NCI-H1417 treated with DMSO at 0.1 percent for 48 hours (cell line): ENCODE measurements at regions not wholly inside any gene's neighbourhood (a gene's known extent, or its start where the extent isn't known, plus 50 kb on each side); places are given as distances from the start of the nearest gene placed in this dataset.
A peak's percentile ranks its signal among the peaks of the same experiment; 100 is the strongest.
"Not testable (repeated sequence)": the region's sequence is repeated elsewhere in the genome, so short reads cannot be mapped to it uniquely, and the experiment has no call there.

Experiments used
- DNase-seq: peaks from one replicate; lab custom pipeline; 2025; lab: John Stamatoyannopoulos, UW

DNA sequence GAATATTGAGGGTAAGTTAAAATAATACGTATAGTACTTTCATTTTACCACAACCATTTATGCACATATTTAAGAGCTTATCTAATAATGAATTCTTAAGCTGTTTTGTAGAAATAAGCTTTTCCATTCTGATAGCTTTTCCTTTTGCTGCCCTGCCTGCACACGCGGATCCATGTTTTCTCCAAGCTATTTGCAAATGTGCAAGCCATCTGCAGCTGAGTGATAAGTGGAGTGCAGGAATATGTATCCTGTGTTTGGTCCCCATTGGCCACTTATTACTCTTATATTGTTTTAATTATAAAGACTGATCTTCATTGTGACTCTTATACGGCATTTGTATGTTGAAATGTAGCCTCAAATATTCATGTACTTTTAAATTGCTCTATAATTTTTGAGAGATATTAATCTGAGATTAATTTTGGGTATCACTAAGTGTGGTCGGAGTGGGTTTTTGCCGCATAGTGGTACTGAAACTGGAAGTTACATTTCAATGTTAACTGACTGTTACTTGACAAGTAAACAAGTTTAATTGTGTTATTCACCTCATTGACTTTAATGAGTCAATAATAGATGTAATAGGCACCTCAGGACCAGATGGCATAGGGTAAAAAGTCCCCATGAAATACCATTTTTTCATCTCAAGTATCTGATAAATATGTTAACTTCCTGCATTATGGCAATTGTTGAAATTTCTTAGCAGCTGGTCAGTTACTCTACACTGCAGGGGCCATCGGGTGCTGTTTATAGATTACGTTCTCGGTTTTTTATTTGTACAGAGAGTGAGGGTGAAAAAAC is 1567.4 kb downstream of the EFNB2 start:
- peak; percentile 21 for DNase-seq

DNA sequence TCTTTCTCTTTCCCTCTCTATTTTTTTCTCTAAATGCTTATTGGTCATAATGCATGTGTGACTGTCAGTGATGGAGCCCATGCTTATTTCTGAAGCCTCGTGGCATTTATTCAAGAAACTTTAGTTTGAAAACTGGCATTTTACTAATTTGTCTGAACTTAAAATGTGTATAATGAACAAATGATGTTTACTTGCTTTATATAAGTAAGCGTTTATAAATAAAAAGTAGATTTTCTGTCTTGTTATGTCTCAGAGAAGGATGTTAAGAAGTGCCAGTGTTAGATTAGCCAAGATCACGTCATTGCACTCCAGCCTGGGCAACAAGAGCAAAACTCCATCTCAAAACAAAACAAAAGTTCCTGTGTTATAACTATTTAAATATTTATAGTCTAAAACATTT is 1568.1 kb downstream of the EFNB2 start:
- DNase-seq: no peak

DNA sequence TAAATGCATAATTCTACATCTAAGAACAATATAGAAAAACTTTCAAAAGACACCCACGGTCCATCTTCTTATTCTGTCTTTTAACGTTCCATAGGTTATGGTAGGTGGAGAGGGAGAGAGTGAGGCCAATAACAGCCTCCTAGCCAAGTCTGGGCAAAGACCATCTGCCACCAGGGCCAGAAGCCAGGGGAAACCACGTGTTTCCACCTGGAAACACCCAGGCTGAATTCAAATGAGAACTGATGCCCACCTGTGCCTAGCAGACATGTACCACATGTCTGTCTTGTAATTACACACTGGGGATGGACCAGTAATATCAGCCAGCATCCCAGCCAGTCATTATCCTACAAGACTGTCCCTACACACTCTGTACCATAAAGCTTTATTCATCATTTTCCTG is 1573.1 kb downstream of the EFNB2 start:
- DNase-seq: no peak

DNA sequence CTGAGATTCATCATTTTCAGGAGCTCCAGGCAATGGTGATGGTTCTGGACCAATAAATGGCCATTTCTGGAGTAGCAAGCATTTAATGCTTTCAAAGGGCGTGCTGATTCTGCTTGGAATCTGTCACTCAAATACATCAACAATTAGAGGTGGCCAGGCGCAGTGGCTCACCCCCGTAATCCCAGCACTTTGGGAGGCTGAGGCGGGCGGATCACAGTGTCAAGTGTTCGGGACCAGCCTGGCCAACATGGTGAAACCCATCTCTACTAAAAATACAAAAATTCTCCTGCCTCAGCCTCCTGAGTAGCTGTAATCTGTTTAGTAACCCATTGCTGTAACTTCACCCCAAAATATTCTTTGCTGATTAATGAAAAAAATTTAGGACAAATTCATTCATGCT is 1574.2 kb downstream of the EFNB2 start:
- no peak for DNase-seq

DNA sequence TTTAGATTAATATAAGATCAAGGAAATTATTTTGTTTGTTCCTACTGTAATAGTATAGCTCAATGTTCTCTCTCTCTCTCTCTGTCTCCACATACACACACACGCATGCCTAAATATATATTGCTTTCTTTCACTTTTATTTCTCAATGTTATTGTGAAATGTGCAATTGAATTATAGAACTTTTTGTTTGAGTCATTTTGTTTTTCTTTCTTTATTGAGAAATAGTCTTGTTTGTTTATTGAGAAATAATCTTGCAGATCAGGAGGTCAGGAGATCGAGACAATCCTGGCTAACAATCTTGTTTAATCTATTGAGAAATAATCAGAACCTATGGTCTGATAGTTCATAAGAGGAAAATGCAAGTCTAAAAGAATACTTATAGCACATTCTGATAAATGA is 1581.3 kb downstream of the EFNB2 start:
- DNase-seq: no peak

DNA sequence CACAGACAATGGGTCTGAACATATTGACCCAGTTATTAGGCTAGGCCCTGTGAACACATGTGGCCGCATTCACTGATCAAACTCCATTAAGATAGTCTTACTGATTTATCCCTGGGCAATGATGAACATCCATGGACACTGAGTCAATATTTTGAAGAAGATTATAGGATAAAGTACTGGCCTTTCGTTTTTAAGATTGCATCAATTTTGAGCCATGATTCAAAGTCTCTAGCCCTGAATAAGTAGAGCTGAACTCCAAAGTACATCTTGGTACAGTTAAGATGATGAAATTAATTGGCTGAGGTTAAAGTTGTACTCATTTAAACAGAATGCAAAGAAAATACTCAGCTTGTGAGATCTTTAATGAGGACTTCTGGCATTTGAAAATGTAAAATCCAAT is 1581.9 kb downstream of the EFNB2 start:
- no peak for DNase-seq

DNA sequence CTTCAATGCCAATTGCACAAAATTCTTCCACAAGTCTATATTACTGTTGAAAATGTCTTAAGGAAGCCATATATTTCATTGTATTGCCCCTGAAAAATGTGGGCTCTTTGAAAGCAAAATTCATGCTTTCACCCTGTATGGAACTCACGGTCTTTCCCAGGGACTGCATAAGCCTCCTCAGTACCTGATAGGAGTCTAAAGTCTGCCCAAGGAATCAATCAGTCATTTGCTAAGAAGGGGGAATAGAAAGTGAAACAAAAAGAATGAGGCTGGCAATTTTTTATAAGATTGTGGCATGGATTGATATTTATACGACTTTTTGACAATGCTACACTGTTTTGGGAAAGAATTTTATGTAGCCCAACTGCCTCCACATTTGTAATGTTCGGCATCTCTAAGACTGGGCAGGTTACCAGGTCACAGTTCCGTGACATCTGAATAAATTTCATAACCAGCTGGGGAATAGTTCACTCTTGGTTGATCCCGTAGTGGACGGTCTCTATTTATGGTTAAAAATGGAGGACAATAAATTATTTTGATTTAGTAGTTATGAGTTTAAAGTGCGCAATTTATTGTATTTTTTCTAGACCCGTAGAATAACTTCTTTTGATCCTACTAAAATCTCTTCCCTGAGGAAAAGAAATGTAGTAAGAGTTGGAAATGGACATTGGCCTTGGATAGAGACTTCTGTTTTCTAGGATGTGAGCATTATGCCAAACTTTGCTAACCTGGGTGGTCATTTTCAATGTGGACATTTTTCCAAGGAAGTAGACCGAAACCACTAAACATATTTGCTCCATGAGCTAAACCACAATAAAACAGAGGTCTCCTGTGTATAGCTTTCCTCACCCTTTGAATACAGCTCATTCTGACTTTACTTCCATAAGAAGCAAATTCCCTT is 1585.4 kb downstream of the EFNB2 start:
- no peak for DNase-seq

DNA sequence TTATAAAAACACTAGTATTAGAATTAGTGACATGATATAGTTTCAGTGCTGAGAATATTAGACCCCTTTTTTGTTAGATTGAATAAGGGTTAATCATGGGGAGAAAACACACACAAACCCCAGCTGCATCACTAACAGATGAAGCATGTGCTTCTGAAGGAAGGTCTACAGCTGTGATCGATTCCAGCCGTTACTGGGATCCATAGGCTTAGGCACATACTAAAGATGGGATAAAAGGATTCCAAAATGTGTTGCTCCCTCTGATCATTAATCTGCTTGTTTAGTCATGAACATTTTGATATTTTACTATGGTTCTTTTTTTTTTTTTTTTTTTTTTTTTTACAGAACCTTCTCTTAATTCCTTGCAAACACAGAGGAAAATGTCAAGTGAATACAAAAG is 1591.3 kb downstream of the EFNB2 start:
- no peak for DNase-seq

DNA sequence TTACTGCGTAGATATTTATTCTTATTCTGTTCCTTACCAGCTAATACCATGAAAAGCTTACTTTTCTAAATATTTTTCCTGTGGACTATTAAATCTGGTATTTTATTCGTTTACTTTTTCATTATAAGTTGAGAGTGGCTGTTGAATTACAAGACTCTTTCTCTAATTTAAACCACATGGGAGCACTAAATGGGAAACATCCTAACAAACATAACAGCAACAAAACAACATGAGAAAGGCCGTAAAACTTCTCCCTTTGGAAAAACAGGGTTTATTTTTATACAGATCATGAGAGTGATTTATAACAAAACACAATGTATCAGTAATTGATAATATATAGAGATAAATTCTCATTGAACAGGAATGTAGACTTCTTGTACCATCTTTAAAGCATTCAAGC is 1592.1 kb downstream of the EFNB2 start:
- DNase-seq: no peak

DNA sequence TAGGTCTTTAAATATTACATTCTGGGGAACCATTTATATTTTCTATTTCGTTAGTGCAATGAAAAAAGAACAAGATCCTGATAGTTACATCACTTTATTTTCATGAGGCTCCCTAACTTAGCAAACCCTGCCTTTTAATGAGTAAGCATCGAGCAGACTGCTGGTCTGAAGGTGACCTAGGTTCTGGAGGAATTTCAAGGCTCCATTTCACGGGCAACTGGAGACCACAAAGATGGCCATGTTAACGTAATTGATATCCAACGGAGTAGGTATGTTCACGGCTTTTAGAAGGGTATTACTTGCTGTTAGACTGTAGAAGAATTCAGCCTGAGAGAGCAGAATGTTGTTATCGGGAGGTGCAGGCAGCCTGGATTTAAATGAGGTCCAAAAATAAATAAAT is 1597.6 kb downstream of the EFNB2 start:
- DNase-seq: no peak

DNA sequence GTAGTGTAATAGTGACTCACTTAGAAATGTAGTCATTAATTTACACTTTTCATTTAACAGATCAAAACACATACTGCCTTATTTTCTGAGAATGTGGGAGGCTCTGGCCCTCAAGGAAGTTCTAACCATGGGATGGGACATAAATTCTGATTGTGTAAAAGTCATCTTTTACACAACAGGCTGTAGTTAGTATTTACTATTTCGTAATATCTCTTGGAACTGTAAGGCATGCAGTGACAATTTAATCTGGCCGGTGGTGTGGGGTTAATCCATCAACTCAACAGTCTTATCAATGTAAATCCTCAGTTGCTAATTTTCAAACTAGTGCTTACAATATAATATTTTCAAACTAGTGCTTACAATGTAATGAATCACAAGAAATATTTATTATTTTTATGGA is 1599.2 kb downstream of the EFNB2 start:
- no peak for DNase-seq

DNA sequence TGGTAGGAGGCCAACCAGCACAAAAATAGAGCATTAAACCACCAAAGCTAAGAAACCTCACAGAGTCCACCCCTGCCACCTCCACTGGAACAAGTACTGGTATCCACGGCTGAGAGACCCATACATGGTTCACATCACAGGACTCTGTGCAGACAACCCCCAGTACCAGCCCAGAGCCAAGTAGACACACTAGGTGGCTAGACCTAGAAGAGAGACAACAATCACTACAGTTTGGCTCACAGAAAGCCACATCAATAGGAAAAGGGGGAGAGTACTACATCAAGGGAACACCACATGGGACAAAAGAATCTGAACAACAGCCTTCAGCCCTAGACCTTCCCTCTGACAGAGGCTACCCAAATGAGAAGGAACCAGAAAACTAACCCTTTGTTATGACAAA is 1614.9 kb downstream of the EFNB2 start:
- DNase-seq: not testable (repeated sequence)

DNA sequence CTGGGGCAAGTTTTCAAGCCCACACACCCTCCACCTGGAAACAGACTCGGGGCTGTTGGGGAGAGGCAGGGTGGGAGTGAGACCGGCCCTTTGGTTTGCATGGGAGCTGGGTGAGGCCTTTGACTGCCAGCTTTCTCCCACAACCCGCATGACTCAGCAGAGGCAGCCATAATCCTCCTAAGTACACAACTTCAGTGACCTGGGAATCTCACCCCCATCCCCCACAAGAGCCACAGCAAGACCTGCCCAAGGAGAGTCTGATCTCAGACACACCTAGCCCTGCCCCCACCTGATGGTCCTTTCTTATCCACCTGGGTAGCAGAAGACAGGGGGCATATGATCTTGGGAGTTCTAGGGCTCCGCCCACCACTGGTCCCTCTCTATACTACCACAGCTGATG is 1615.4 kb downstream of the EFNB2 start:
- DNase-seq: no peak

DNA sequence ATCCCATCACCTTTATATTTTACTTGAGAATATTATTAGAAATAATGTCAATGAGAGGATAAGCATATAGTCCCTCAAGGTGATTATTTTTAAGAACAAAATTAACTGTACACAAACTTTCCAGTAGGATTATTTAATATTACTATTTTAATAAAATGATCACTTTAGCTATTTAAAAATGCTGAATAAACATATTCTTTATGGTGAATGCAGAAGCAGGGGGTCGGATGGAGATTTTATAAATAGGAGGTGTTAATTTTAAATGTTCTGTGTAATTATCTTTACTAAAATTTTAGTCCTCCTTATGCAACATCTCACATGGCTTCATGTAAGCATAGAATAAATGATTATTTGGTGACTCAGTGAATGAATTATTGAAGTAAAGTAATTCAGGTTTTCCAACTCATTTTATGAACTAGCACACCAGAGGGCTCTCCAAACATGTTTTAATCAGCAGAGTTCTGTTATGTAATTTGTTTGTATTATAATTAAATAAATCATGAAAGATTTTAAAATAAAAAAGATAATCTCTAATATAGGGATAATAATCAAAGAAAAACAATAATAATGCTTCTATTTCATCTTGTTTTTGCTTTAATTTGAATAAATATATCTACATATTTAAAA is 1635.2 kb downstream of the EFNB2 start:
- DNase-seq: no peak

DNA sequence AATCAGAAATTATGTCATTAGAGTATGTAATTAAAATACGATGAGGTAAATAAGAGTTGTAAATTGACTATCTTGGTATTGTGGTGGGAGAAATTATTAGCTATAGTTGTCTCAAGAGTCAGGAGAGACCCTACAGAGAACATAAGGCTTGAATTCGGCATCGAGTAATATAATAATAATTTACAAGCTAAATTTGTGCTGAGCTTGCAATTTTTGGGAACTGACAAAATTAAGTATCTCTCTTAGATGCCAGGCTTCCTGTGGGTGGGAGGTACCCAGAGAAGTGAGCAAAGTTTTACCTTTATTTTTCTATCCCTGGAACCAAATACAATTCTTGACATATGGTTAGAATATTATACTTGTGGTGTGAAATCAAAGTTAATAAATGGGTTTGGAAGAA is 1637.0 kb downstream of the EFNB2 start:
- DNase-seq: no peak

DNA sequence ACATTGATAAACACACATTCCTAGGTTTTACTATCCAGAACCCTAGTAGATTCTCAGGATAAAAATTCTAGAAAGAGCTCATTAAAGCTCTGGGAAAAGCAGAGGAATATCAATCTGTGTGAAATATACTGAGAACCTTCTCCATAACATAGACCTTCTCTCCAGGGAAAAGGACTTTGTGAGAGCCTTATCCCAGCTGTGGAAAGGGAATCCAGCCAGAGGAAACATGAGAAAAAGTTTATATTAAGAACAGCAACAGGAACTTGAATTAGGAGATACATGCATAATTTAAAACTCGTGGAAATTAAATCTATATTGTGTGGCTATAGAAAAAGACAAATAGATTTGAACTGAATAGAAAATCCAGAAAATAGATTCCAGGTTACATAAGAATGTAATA is 1639.9 kb downstream of the EFNB2 start:
- DNase-seq: no peak

DNA sequence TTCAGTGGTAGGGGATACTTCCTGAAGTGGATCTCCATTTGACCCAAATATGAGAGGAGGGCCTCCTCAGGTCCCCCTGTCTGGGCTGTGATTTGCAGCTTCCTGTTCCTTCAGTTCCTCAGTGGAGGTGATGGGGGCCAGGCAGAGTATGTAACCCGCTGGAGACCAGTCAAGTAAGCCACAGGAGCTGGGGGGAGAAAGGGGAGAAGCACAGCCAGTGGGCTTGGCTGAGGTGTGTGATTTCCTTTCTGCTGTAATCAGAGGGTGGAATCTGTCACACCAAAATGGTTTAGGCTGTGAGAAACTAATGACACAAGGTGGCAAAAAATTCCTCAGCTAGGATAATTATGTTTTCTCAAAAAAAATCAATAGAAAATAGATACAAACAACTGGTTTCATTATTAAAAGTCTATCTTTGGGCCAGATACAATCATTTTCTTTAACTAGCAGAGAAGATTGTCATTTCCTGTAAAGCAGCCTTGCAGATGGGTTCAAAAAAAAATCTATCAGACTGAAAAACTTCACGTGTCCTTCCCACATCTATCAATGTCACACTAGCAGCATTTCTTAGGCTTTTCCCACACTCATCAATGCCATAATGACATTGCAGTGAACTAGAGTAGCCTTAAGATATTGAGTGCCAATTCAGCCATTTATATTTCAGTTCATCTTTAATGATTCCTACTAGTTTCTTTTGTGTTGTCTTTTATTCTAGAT is 1660.3 kb downstream of the EFNB2 start:
- no peak for DNase-seq

DNA sequence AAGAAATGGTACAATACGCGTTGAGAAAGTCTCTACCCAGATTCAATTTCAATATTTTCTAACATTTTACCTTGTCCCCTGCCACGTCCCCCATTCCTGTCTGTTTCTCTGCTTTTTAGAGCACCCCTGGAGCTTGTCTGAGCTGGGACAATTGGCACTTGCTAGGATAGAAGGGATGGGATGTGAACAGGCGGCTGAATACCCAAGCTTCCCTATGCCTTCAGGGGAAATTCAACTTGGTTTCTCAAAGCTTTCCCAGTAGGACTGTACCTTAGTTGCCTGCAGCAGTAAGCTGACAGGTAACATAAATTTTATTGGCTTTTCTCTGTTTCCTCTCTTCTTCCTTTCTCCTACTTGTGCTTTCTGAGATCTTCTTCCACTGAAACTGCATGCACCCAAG is 1663.3 kb downstream of the EFNB2 start:
- no peak for DNase-seq

DNA sequence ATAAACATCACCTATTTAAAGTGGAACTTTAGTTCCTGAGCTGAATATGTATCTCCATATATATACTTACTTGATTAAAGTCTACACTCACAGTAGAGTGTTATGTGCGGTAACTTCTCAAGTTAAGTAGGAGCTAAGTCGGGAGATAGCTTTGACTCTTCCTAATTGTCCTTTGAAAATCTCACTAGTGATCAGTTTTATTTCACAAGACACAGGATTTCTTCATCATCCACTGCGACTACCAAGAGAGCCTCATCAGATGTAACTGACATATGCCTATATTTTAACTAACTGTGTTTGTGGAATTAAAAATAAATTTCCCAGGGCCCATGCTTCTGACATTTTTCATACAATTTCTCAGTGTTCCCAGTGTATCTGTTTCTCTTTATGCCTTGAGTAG is 1664.0 kb downstream of the EFNB2 start:
- no peak for DNase-seq

DNA sequence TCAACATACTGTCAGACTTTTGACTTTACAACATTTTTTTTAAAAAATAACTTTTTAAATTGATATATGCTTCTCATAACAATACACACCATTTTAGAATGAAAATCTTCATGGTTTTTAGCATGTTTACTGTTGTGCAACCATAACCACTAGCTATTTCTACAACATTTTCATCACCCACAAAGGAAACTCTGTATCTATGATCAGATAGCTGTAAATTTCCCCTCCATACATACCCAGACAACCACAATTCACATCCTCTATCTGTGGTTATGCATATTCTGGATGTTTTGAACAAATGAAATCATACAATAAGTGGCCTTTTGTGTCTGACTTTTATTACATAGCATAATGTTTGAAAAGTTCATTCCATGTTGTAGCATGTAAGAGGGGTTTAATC is 1666.0 kb downstream of the EFNB2 start:
- no peak for DNase-seq

DNA sequence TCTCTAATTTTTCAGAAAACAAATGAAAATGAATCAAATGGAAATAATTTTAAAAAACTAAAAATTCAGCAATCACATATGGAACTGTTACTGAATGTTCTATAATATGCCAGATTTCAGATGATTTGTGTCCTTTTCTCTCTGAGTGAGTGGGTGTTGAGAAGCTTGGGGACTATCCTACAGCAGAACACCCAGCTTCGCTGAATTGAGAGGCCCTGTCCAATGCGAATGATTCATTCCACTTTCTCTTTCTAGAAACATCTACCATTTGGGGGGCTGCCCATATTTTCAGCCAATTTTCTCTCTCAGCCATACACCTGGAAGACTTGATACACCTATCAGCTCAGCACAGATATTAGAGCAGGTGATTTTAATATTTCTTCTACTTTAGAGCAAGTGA is 1666.7 kb downstream of the EFNB2 start:
- DNase-seq: no peak

DNA sequence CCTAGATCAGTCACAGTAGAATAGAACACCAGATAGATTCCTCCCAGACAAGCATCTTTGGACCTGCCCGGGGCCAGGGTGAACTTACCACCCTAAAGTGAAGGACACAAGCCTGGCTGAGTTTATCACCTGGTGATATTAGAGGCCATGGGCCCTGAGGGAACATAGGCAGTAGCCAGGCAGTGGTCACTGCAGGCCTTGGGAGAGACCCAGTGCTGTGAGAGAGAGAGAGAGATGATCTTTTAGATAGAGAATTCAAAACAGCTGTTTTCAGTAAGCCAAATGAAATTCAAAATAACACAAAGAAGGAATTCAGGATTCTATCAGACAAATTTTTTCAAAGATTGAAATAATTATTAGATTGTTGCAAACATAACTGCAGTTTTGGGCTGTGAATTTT is 1679.9 kb downstream of the EFNB2 start:
- DNase-seq: no peak
